SK-N-MC (cell line): ENCODE measurements at regions not wholly inside any gene's neighbourhood (a gene's known extent, or its start where the extent isn't known, plus 50 kb on each side); places are given as distances from the start of the nearest gene placed in this dataset.

Experiments
- DNase-seq: peaks from one replicate; pipeline ENCODE4 v3.0.0-alpha.2; 2011; ENCODE audit warnings: low read depth, low spot score
- H3K27ac ChIP-seq: fragments of 200-600 bp; sonication (generic); 2 replicates; pipeline ENCODE4 v1.5.1; 2016; ENCODE audit warnings: mixed run types
- H3K36me3 ChIP-seq: fragments of 200-600 bp; sonication (generic); 2 replicates; pipeline ENCODE4 v1.6.1; 2017; ENCODE audit warnings: antibody characterized with exemption, low read length, mixed read lengths; ENCODE audit not compliant: insufficient read depth
- H3K4me3 ChIP-seq: fragments of 200-600 bp; sonication (generic); 2 replicates; pipeline ENCODE4 v1.5.1; 2016
- H3K9ac ChIP-seq: fragments of 200-600 bp; sonication (generic); 2 replicates; pipeline ENCODE4 v1.8.0; 2017; ENCODE audit warnings: mixed run types, mixed read lengths; ENCODE audit not compliant: insufficient read length
- H3K9me3 ChIP-seq: fragments of 200-600 bp; sonication (generic); 2 replicates; pipeline ENCODE4 v1.6.1; 2017; ENCODE audit warnings: low read depth, mild to moderate bottlenecking, antibody characterized with exemption, low read length, moderate library complexity, mixed read lengths
- EZH2 ChIP-seq: fragments of 200-600 bp; sonication (generic); IDR thresholded peaks from one replicate; pipeline ENCODE4 v1.6.1; 2017; ENCODE audit warnings: antibody characterized with exemption
- FOXP2 ChIP-seq: optimal IDR thresholded peaks from 2 replicates; pipeline ENCODE3; 2011; ENCODE audit warnings: mild to moderate bottlenecking, moderate library complexity; ENCODE audit not compliant: insufficient read depth; ENCODE audit errors: extremely low read length, control extremely low read depth
- POLR2AphosphoS5 ChIP-seq: IDR thresholded peaks from 2 replicates; pipeline ENCODE4 v1.6.1; 2012; ENCODE audit warnings: mild to moderate bottlenecking, low read depth, low read length, borderline replicate concordance

DNA sequence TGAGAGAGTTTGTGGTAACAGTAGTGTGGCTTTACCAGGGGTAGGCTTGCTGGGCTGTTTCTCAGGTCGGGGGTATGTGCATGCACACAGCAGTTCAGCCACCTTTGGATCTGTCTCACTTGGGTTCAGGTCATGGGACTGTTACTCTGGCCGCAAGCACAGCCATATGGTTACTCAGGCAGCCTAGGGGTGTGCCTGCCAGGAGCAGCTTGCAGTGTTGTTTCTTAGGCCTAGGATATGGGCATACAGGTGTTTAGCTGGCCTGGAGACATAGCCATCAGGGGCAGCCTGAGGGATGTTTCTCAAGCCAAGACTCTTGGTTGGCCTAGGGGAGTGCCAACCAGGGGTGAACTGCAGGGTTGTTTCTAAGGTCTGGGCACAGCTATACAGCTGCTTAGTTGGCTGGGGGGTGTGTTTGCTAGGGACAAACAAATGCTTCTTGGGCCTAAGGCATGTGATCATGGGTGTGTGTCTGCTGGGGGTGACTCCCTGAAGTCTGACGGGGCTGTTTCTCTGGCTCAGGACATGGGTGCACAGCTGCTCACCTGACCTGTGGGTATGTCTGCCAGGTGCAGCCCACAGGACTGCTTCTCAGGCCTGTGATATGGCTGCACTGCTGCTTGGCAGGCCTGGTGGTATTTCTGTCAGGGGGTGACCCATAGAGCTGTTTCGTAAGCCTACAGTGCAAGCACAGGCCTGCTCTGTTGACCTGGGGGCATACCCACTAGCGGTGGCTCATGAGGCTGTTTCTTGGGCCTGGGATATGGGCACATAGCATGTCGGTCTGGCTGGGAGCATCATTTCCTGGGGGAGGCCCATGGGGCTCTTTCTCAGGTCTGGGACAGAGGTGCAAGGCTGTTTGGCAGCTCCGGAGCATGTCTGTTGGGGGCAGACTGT, 168.0 kb upstream of the THRB start:
- Histone ChIP-seq H3K9ac (no peak overlapping the region), H3K27ac (no peak overlapping the region), H3K36me3 (no peaks in the 10 kb centered on the region), H3K4me3 (no peak overlapping the region), H3K9me3 (no peaks in the 10 kb centered on the region)
- DNase-seq = no peak
- TF ChIP-seq EZH2 = no peak
- no peak for TF ChIP-seq FOXP2
- no peak for TF ChIP-seq POLR2AphosphoS5

DNA sequence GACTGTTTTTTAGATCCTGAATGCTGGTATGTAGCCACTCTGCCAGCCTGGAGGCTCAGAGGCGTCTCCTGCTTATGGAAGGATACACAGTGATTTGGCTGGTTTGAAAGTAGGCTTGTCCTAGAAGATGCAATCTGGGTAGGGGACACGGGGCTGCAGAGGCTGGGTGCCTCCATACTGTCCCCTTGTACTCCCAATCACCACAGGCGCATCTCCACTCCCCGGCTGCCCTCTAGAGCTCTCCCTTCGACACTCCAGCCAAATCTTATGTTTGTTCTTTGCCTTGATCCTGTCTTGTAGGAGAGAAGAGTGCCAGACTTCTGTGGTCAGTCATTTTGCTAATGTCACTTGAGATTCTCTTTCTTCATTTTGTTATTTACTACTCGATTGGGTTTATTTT, 168.8 kb upstream of the THRB start:
- Histone ChIP-seq H3K27ac (no peak overlapping the region), H3K9me3 (no peaks in the 10 kb centered on the region)

DNA sequence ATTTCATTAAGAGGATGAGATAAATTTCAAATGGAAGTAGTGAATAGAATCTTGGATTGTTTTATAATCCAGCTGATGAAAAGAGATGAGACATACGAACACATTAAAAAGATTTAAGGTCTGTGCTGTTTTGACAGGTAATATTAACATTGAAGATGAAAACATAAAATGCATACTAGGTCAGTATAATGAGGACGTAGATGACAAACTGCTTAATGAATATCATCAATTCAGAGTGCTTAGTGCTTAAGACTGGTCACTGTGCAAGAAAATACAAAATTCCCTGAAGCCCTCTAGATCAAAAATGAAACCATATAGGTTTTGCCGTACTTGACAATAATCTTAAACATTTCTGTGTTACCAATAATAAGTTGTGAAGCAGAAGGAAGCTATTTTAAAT, 173.4 kb upstream of the THRB start:
- Histone ChIP-seq H3K4me3 (no peak overlapping the region), H3K36me3 (no peaks in the 10 kb centered on the region), H3K9ac (no peak overlapping the region), H3K27ac (no peak overlapping the region), H3K9me3 (no peaks in the 10 kb centered on the region)
- no peak for TF ChIP-seq POLR2AphosphoS5
- TF ChIP-seq FOXP2 = no peak
- TF ChIP-seq EZH2 = no peak
- DNase-seq = no peak

More for the DNA sequence above, 168.8 kb upstream of the THRB start:
- DNase-seq = no peak
- H3K36me3 ChIP-seq = no peaks in the 10 kb centered on the region
- H3K9ac ChIP-seq = no peak overlapping the region
- TF ChIP-seq POLR2AphosphoS5 = no peak
- TF ChIP-seq EZH2 = no peak
- TF ChIP-seq FOXP2 = no peak
- H3K4me3 ChIP-seq = no peak overlapping the region

DNA sequence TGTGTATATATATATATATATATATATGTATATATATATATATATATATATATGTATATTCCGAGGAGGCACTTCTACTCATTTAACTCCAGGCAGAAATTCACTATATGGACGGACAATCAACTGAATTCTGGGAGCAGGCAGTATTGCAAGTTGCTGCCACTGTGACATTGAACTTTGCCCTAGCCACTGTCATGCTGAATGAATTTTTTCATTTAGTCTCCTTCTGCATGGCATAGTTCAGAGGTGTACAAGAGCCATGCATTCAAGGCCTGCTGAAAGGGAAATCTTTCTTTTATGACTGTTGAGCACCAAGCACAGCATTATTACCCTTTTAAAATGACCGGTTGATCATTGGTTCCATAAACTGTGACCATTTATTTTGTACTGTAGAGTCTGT, 176.2 kb upstream of the THRB start:
- H3K9me3 ChIP-seq = no peaks in the 10 kb centered on the region
- TF ChIP-seq POLR2AphosphoS5 (no peak), EZH2 (no peak), FOXP2 (no peak)
- no peak overlapping the region for H3K4me3 ChIP-seq
- H3K9ac ChIP-seq = no peak overlapping the region
- no peaks in the 10 kb centered on the region for H3K36me3 ChIP-seq
- no peak for DNase-seq
- no peak overlapping the region for H3K27ac ChIP-seq

DNA sequence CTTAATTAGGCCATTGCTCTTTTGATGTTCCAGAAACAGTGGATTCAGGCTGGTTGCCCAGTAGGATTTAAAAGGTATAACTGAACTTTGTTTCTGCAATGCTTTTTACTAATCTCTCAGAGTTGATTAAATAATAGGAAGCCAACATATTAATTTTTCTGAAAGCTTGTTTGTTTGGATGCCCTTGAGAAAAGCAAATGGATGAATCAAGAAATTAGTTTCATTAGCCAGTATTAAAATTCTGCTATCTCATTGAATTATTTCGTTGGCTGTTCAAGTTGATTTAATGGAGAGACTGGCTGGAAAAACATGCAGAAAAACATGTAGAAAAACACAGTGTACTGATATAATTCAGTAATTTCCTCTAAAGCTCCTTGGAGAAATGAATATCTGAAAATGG, 178.9 kb upstream of the THRB start:
- no peak overlapping the region for H3K4me3 ChIP-seq
- H3K9me3 ChIP-seq = no peaks in the 10 kb centered on the region
- no peaks in the 10 kb centered on the region for H3K36me3 ChIP-seq
- no peak for DNase-seq
- no peak overlapping the region for H3K9ac ChIP-seq
- no peak overlapping the region for H3K27ac ChIP-seq
- TF ChIP-seq EZH2 (no peak), FOXP2 (no peak), POLR2AphosphoS5 (no peak)

DNA sequence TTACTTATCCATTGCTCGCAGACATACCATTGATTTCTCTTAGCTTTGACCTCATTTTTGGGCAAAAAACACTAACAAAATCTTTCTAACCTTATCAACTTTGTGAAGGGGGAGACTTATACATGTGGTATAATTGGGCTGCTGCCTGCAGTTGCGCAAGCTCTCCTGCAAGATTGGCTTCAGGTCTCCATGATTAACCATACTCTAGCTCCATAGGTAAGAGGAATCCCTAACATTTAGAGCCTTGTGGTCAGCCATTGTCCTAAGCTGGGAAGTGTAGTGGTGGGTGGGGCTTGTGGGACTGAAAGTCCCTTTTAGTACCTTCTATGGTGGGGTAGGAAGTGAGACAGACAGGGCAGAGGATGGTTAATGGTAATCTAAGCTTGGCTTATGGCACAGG, 179.6 kb upstream of the THRB start:
- no peak for TF ChIP-seq EZH2
- no peak for TF ChIP-seq FOXP2
- no peak for TF ChIP-seq POLR2AphosphoS5
- no peak for DNase-seq
- H3K9ac ChIP-seq = no peak overlapping the region
- H3K9me3 ChIP-seq = no peaks in the 10 kb centered on the region
- no peak overlapping the region for H3K27ac ChIP-seq
- no peak overlapping the region for H3K4me3 ChIP-seq
- H3K36me3 ChIP-seq = no peaks in the 10 kb centered on the region

DNA sequence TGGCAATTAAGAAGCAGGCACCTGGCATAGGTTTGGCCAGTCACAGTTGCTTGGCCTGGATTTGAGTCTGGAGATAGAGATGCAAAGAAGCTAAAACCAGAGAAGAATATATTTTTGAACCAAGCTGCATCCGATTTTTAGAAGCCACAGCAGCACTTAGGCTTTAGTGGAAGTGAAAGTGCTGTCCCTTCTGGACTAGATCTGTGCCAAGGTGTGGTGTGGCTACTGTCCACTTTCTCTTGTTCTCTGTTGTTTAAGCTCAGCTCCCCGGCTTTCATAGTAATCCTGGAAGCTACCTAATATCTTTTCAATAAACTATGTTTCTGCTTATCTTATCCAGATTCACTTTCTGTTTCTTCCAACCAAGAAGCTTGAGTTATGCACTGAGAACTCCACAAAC, 183.4 kb upstream of the THRB start:
- DNase-seq = no peak
- Histone ChIP-seq H3K27ac (no peak overlapping the region), H3K4me3 (no peak overlapping the region), H3K36me3 (no peaks in the 10 kb centered on the region), H3K9me3 (no peaks in the 10 kb centered on the region), H3K9ac (no peak overlapping the region)
- TF ChIP-seq POLR2AphosphoS5 (no peak), EZH2 (no peak), FOXP2 (no peak)

DNA sequence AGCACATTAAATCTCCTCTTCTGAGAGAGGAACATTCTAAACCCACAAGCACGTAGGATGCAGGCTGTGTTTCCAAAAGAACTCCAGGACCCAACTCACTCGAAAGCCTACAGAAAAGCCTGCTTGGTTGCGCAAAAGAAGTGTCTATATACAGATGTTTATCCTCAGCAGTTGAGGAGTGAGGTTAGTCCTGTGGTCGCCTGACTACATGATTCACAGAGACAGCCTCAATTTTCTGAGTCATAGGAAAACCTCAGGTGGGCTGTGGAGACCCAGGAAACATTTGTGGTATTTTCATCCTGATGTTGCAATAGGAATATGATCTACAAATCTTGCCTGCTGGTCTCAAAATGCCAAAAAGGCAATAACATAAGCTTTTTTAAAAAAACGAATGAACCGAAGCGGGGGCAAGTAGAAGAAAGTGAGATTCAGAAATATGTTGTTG, 183.8 kb upstream of the THRB start:
- Histone ChIP-seq H3K9ac (no peak overlapping the region), H3K4me3 (no peak overlapping the region), H3K9me3 (no peaks in the 10 kb centered on the region), H3K27ac (no peak overlapping the region), H3K36me3 (no peaks in the 10 kb centered on the region)
- no peak for DNase-seq
- TF ChIP-seq FOXP2 = no peak
- no peak for TF ChIP-seq EZH2
- TF ChIP-seq POLR2AphosphoS5 = no peak
